Keratinocyte (primary cell): ENCODE measurements at regions not wholly inside any gene's neighbourhood (a gene's known extent, or its start where the extent isn't known, plus 50 kb on each side); places are given as distances from the start of the nearest gene placed in this dataset.

Source experiments
- DNase-seq: peaks from one replicate; pipeline ENCODE4 v3.0.0-alpha.2; 2011; ENCODE audit warnings: low read depth, missing footprints, low spot score
- FAIRE-seq: peaks from 2 replicates; lab custom pipeline; 2011; peaks lifted over from hg19 to GRCh38; lab: Jason Lieb, UNC
- H2AFZ ChIP-seq: 2 replicates; pipeline ENCODE4 v1.6.0; 2012; ENCODE audit warnings: low read length, control low read depth, inconsistent platforms; ENCODE audit not compliant: control insufficient read depth
- H3K27ac ChIP-seq: 2 replicates; pipeline ENCODE4 v1.5.1; 2011; ENCODE audit warnings: low read length; ENCODE audit not compliant: control insufficient read depth, insufficient read depth
- H3K27me3 ChIP-seq: 3 replicates; pipeline ENCODE4 v1.6.0; 2011; ENCODE audit warnings: low read length; ENCODE audit not compliant: control insufficient read depth, insufficient read depth; ENCODE audit errors: extremely low read depth
- H3K36me3 ChIP-seq, 2 experiments: 2 replicates in 1 of 2; 3 replicates in 1 of 2; pipeline ENCODE4 v1.5.1; 2011; ENCODE audit warnings: low read length in 2 of 2, mild to moderate bottlenecking in 1 of 2; ENCODE audit not compliant: control insufficient read depth in 2 of 2, insufficient read depth in 2 of 2; ENCODE audit errors: extremely low read depth in 1 of 2
- H3K4me1 ChIP-seq: 3 replicates; pipeline ENCODE4 v1.5.1; 2011; ENCODE audit warnings: low read length; ENCODE audit not compliant: control insufficient read depth, insufficient read depth; ENCODE audit errors: extremely low read depth
- H3K4me2 ChIP-seq: 3 replicates; pipeline ENCODE4 v1.6.0; 2011; ENCODE audit warnings: low read depth, low read length; ENCODE audit not compliant: control insufficient read depth, insufficient read depth; ENCODE audit errors: extremely low read depth
- H3K4me3 ChIP-seq, 3 experiments: fragments of 200-600 bp in 1 of 3; sonication (generic) in 1 of 3; 2 replicates in 2 of 3; 3 replicates in 1 of 3; pipeline ENCODE4 v1.5.1; 2011 to 2016; ENCODE audit warnings: low read length in 3 of 3, mild to moderate bottlenecking in 3 of 3, control low read depth in 2 of 3, inconsistent platforms in 1 of 3, low read depth in 1 of 3, mixed read lengths in 1 of 3, mixed run types in 1 of 3, moderate library complexity in 1 of 3; ENCODE audit not compliant: control insufficient read depth in 2 of 3, insufficient read depth in 2 of 3; ENCODE audit errors: extremely low read depth in 1 of 3
- H3K79me2 ChIP-seq: 2 replicates; pipeline ENCODE4 v1.6.0; 2012; ENCODE audit warnings: low read length; ENCODE audit not compliant: control insufficient read depth, insufficient read depth
- H3K9ac ChIP-seq: 3 replicates; pipeline ENCODE4 v1.6.0; 2011; ENCODE audit warnings: low read length; ENCODE audit not compliant: control insufficient read depth, insufficient read depth; ENCODE audit errors: extremely low read depth
- H3K9me1 ChIP-seq: 3 replicates; pipeline ENCODE4 v1.6.0; 2011; ENCODE audit warnings: low read length; ENCODE audit not compliant: control insufficient read depth, insufficient read depth; ENCODE audit errors: extremely low read depth
- H3K9me3 ChIP-seq: 2 replicates; pipeline ENCODE4 v1.5.1; 2012; ENCODE audit warnings: low read depth, low read length; ENCODE audit not compliant: control insufficient read depth
- H4K20me1 ChIP-seq: 3 replicates; pipeline ENCODE4 v1.6.0; 2011; ENCODE audit warnings: low read length; ENCODE audit not compliant: control insufficient read depth, insufficient read depth; ENCODE audit errors: extremely low read depth
- EZH2 ChIP-seq: IDR thresholded peaks from one replicate; pipeline ENCODE4 v1.6.1; 2012; ENCODE audit warnings: inconsistent platforms, mild to moderate bottlenecking, low read length, moderate library complexity
- dilution Hi-C: fragments of 300-500 bp; cut with MboI; formaldehyde crosslinking; loops from one replicate; pipeline ENCODE4 v1.7.0; 2020; ENCODE audit warnings: low sequenced_read_pairs; ENCODE audit not compliant: extremely low pct_ligation_motif_present
- TF ChIP-seq, protein P1 (sequence below), 3 experiments: IDR thresholded peaks in 1 of 3; conservative IDR thresholded peaks in 1 of 3; optimal IDR thresholded peaks in 1 of 3; 2 replicates in 2 of 3; 3 replicates in 1 of 3; pipeline versions ENCODE3 to v1.5.1; 2011; ENCODE audit warnings: low read length in 3 of 3, mild to moderate bottlenecking in 3 of 3, moderate library complexity in 2 of 3, control low read depth in 1 of 3, inconsistent platforms in 1 of 3; ENCODE audit not compliant: insufficient read depth in 2 of 3; ENCODE audit errors: extremely low read depth in 1 of 3

DNA sequence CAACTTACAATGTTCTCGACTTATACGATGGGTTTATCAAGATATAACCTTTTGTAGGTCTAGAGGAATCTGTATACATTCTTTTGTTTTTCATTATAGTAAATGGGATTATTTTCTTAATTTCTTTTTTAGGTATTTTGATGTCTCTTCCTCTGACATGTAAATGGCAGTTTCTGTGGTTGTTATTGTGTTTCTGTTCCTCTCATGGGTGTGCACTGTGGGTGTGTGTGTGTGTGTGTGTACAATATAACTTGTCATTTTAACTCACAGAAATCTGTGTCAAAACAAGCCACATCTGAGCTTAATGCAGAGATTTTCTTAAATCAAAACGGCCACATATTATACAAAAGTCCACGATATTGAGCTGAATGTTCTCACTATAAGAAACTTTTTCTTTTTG lies 1300.8 kb upstream of the B3GALT2 start:
- TF ChIP-seq, protein P1, sequence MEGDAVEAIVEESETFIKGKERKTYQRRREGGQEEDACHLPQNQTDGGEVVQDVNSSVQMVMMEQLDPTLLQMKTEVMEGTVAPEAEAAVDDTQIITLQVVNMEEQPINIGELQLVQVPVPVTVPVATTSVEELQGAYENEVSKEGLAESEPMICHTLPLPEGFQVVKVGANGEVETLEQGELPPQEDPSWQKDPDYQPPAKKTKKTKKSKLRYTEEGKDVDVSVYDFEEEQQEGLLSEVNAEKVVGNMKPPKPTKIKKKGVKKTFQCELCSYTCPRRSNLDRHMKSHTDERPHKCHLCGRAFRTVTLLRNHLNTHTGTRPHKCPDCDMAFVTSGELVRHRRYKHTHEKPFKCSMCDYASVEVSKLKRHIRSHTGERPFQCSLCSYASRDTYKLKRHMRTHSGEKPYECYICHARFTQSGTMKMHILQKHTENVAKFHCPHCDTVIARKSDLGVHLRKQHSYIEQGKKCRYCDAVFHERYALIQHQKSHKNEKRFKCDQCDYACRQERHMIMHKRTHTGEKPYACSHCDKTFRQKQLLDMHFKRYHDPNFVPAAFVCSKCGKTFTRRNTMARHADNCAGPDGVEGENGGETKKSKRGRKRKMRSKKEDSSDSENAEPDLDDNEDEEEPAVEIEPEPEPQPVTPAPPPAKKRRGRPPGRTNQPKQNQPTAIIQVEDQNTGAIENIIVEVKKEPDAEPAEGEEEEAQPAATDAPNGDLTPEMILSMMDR (optimal IDR thresholded peaks at IDR 0.05 in 1 of 3, IDR thresholded peaks at IDR 0.05 in 1 of 3, conservative IDR thresholded peaks at IDR 0.05 in 1 of 3; ENCODE audit: extremely low read depth in 1 of 3, insufficient read depth in 2 of 3, low read length in 3 of 3) = no peak
- no peak for TF ChIP-seq EZH2
- H3K27me3 ChIP-seq = no peaks in the 10 kb centered on the region
- no peaks in the 10 kb centered on the region for H3K36me3 ChIP-seq
- H3K9me3 ChIP-seq = no peaks in the 10 kb centered on the region
- H3K79me2 ChIP-seq = no peaks in the 10 kb centered on the region
- H2AFZ ChIP-seq = no peak overlapping the region
- H3K9me1 ChIP-seq = no peaks in the 10 kb centered on the region
- dilution Hi-C loops = no loop called here
- no peak for DNase-seq
- H3K4me1 ChIP-seq = no peaks in the 10 kb centered on the region
- H3K4me3 ChIP-seq = no peak overlapping the region
- no peak overlapping the region for H3K9ac ChIP-seq
- no peak overlapping the region for H3K4me2 ChIP-seq
- no peaks in the 10 kb centered on the region for H4K20me1 ChIP-seq
- FAIRE-seq = no peak
- no peak overlapping the region for H3K27ac ChIP-seq

GRCh38 chr1:194485432-194485831 lies 1299.0 kb upstream of the B3GALT2 start:
- Histone ChIP-seq H3K9me3 (no peaks in the 10 kb centered on the region), H4K20me1 (no peaks in the 10 kb centered on the region), H3K4me1 (no peaks in the 10 kb centered on the region), H3K27me3 (no peaks in the 10 kb centered on the region), H3K9ac (no peak overlapping the region), H3K4me2 (no peak overlapping the region), H3K79me2 (no peaks in the 10 kb centered on the region), H3K4me3 (no peak overlapping the region), H3K36me3 (no peaks in the 10 kb centered on the region), H3K9me1 (no peaks in the 10 kb centered on the region), H3K27ac (no peak overlapping the region), H2AFZ (no peak overlapping the region)
- dilution Hi-C loops = no loop called here
- FAIRE-seq (no peak), DNase-seq (no peak)
- no peak for TF ChIP-seq EZH2
- TF ChIP-seq, protein P1 (optimal IDR thresholded peaks at IDR 0.05 in 1 of 3, IDR thresholded peaks at IDR 0.05 in 1 of 3, conservative IDR thresholded peaks at IDR 0.05 in 1 of 3; ENCODE audit: extremely low read depth in 1 of 3, insufficient read depth in 2 of 3, low read length in 3 of 3) = no peak
